ENCODE measurements at regions not wholly inside any gene's neighbourhood (a gene's known extent, or its start where the extent isn't known, plus 50 kb on each side); places are given as distances from the start of the nearest gene placed in this dataset.
"Not testable (repeated sequence)": the region's sequence is repeated elsewhere in the genome, so short reads cannot be mapped to it uniquely, and the experiment has no call there.

DNA sequence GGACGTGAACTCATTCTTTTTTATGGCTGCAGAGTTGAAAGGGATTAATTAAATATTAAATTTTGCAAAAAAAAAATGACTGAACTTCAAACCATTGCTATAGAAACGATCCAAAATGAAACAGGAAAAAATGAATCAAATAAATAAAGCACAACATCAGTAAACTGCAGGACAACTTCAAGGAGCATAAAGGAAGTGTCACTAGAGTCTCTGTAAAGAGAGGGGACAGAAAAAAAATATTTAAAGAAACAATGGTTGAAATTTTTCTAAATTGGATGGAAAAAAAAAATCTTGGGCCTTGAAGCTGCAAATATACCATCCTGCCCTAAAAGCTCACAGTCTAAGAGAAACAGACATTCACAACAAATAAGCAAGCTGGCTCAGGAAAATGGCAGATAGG lies 339.3 kb upstream of the INTU start:
- intact Hi-C loops (cut with micrococcal nuclease), result no loop called here
- DNase-seq, result no peak
- Mint-ChIP-seq H3K27me3 (ENCODE audit: low read depth) (no peaks in the 10 kb centered on the region), H3K36me3 (ENCODE audit: low read depth) (no peaks in the 10 kb centered on the region), H3K4me3 (no peak overlapping the region), H3K27ac (no peak overlapping the region), H3K4me1 (ENCODE audit: low read depth) (no peaks in the 10 kb centered on the region), H3K9me3 (peaks cover 23% of the 10 kb centered on the region)
- CTCF ChIA-PET, result no interaction called here

DNA sequence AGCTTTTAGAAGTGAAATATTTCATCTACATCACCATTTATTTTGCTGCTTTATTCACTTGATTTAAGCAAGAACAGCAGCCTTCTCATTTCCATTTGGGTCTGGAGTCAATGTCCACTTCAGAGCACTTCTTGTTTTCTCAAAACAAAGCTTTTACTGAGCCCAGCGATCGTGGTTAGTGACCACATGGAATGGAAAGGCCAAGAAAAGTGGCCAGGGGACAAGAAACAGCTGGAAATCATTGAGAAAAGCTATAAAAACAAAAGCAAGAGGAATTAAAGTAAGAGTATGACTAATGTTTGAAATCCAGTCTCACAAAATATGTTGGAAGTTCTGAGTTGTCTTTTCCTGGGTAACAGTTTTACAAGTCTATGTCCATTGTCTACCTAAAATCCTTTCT lies 328.4 kb upstream of the INTU start:
- no peaks in the 10 kb centered on the region for H3K36me3 Mint-ChIP-seq (ENCODE audit: low read depth)
- CTCF ChIA-PET, result no interaction called here
- no peaks in the 10 kb centered on the region for H3K27me3 Mint-ChIP-seq (ENCODE audit: low read depth)
- intact Hi-C loops (cut with micrococcal nuclease), result no loop called here
- no peak overlapping the region for H3K4me3 Mint-ChIP-seq
- no peaks in the 10 kb centered on the region for H3K4me1 Mint-ChIP-seq (ENCODE audit: low read depth)
- peaks cover 10% of the 10 kb centered on the region for H3K9me3 Mint-ChIP-seq
- no peak overlapping the region for H3K27ac Mint-ChIP-seq
- DNase-seq, result no peak

DNA sequence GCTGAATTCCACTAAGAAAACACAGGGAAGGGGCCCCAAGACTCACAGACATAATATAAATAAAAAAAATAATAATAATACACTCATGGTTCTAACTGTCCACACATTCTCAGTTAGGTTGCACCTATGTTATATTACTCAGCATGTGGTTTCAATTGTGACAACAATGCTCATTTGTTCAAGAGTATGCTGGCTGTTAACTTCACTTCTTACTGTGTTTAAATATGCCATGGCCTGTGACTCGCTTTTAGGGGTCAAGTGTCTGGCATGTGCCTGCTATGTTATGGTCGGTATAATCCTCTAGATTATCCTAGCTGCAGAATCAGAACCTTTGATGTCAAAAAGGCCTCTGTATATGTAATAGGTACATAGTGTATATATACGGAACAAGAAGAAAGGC lies 324.8 kb upstream of the INTU start:
- Mint-ChIP-seq H3K4me3 (no peak overlapping the region), H3K27me3 (ENCODE audit: low read depth) (no peaks in the 10 kb centered on the region), H3K27ac (no peak overlapping the region), H3K9me3 (peaks cover 4% of the 10 kb centered on the region), H3K36me3 (ENCODE audit: low read depth) (no peaks in the 10 kb centered on the region), H3K4me1 (ENCODE audit: low read depth) (no peaks in the 10 kb centered on the region)
- CTCF ChIA-PET, result no interaction called here
- no peak for DNase-seq
- intact Hi-C loops (cut with micrococcal nuclease), result no loop called here

DNA sequence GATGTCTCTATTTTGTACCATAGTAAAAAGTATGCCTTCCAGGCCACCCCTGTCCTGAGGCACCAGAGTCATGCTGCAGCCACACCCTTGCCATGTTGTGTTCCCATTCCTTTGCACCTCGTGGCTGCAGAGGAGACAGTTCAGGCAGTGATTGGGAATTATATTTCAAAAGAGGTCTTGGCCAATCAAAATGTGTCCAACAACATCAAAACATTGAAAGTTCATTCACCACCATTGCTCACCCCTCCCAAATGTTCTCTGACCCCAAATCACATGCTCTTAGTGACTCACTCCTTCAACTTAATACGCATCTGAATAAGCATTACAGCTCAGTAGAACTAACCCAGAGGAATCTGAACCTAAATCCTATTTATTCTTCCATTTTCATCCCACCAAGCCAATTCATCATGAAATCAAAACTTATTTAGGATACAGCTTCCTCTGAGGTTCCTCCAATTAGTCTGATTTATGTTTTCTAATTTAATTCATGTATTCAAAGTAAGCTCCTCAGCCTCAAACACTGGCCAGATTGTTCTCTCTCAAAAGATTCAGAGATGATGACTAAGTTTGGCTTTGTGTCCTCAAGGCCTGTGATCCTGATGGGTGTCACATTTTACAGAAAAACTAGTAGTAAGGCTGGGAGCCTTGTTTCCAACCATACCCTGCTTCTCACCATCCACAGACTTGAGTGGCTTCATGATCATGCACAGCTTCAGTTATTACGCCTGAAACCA lies 323.2 kb upstream of the INTU start:
- Mint-ChIP-seq H3K27ac (no peak overlapping the region), H3K4me3 (no peak overlapping the region), H3K27me3 (ENCODE audit: low read depth) (no peaks in the 10 kb centered on the region), H3K36me3 (ENCODE audit: low read depth) (no peaks in the 10 kb centered on the region), H3K9me3 (peaks cover 19% of the 10 kb centered on the region), H3K4me1 (ENCODE audit: low read depth) (no peaks in the 10 kb centered on the region)
- DNase-seq, result no peak
- intact Hi-C loops (cut with micrococcal nuclease), result no loop called here
- CTCF ChIA-PET, result no interaction called here

DNA sequence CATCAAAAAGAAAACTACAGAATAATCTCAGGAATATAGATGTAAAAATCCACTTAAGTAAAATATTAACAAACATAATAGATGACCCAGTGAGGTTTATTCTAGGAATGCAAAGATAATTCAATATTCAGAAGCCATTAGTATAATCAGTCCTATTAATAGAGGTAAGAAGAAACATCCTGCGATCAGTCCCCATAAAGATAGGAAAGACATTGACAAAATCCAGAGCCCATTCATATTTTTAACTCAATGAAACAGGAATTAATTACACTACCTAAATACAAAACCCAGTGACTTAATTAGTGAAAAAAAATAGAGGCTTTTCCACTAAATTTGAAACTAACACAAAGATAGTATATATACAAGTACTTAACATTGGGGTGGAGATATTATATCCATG lies 321.4 kb upstream of the INTU start:
- Mint-ChIP-seq H3K36me3 (ENCODE audit: low read depth) (no peaks in the 10 kb centered on the region), H3K27ac (no peak overlapping the region), H3K27me3 (ENCODE audit: low read depth) (no peaks in the 10 kb centered on the region), H3K9me3 (peaks cover 20% of the 10 kb centered on the region), H3K4me1 (ENCODE audit: low read depth) (no peaks in the 10 kb centered on the region), H3K4me3 (no peak overlapping the region)
- CTCF ChIA-PET, result no interaction called here
- no peak for DNase-seq
- intact Hi-C loops (cut with micrococcal nuclease), result no loop called here

DNA sequence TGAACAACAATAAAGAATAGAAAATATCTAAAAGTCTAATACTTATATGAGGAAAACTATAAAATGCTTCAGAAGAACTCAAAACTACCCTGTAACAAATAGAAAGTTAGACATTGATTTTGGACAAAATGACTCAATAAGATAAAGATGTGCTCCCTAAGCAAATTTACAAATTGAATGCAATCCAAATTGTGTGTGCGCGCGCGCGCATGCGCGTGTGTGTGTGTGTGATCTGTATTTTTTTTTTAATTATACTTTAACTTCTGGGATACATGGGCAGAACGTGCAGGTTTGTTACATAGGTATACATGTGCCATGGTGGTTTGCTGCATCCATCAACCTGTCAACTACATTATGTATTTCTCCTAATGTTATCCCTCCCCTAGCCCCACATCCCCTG lies 320.8 kb upstream of the INTU start:
- Mint-ChIP-seq H3K27ac (no peak overlapping the region), H3K4me1 (ENCODE audit: low read depth) (no peaks in the 10 kb centered on the region), H3K9me3 (peaks cover 20% of the 10 kb centered on the region), H3K36me3 (ENCODE audit: low read depth) (no peaks in the 10 kb centered on the region), H3K27me3 (ENCODE audit: low read depth) (no peaks in the 10 kb centered on the region), H3K4me3 (no peak overlapping the region)
- intact Hi-C loops (cut with micrococcal nuclease), result no loop called here
- CTCF ChIA-PET, result no interaction called here
- no peak for DNase-seq

DNA sequence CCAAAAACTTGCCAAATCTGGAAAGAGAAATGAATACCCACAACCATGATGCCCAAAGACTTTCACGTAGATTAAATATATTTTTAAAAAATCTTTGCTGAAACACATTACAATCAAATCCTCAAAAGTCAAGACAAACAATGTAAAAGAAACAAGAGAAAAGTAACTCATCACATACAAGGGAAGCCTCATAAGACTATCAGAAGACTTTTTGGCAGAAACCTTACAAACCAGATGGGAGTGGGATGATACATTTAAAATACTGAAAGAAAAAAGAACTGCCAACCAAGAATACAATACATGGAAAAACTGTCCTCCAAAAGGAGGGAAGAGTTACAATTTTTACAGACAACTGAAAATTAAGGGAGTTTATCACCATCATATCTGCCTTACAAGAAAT lies 319.0 kb upstream of the INTU start:
- CTCF ChIA-PET, result no interaction called here
- no peaks in the 10 kb centered on the region for H3K27me3 Mint-ChIP-seq (ENCODE audit: low read depth)
- no peaks in the 10 kb centered on the region for H3K36me3 Mint-ChIP-seq (ENCODE audit: low read depth)
- H3K4me1 Mint-ChIP-seq (ENCODE audit: low read depth), result no peaks in the 10 kb centered on the region
- intact Hi-C loops (cut with micrococcal nuclease), result no loop called here
- DNase-seq, result no peak
- H3K4me3 Mint-ChIP-seq, result no peak overlapping the region
- no peak overlapping the region for H3K27ac Mint-ChIP-seq
- peaks cover 20% of the 10 kb centered on the region for H3K9me3 Mint-ChIP-seq

DNA sequence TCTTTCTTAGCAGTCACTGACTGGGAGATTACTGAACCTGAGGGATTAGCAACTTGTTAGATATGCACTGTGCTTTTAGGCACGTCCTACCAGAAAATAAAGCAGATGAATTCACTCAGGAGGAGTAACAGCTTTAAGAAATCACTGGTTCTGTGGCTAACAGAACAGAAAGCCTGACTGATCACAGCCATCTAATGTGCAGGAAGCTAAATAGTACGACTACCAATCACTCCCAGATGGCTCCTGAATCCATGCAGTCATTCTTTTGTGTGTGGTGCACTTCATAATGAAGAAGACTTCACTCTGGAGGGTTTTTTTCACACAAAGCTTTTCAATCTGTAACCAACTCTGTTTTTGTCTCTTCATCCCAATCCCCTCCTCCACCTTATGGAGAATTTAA lies 305.3 kb upstream of the INTU start:
- Mint-ChIP-seq H3K36me3 (ENCODE audit: low read depth) (no peaks in the 10 kb centered on the region), H3K4me3 (no peak overlapping the region), H3K27me3 (ENCODE audit: low read depth) (no peaks in the 10 kb centered on the region), H3K27ac (no peak overlapping the region), H3K4me1 (ENCODE audit: low read depth) (no peaks in the 10 kb centered on the region), H3K9me3 (peaks cover 7% of the 10 kb centered on the region)
- intact Hi-C loops (cut with micrococcal nuclease), result no loop called here
- DNase-seq, result no peak
- CTCF ChIA-PET, result no interaction called here

DNA sequence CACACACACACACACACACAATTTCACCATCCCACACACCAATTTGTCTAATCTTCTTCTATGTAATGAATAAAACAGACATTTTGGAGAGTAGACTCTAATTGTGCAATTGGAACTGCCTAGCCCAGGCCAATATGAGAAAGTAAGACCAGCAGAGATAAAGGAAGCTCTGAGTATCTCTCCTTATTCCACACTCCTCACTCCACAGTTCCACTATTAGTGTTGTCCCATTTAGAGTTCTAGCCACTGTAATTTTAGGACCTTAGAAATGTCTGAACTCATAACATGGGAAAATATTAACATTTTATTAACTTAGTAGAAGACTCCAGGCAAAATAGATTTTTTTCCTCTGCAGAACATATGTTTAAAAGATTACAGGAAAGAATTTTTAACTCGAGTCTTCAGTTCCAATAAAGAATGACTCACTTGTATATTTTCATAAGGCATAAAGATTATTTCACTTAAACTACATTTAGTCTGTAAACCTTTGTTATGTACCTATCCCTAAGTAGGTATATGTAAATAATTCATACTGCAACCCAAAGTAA lies 297.6 kb upstream of the INTU start:
- Mint-ChIP-seq H3K4me1 (ENCODE audit: low read depth) (no peaks in the 10 kb centered on the region), H3K36me3 (ENCODE audit: low read depth) (no peaks in the 10 kb centered on the region), H3K27me3 (ENCODE audit: low read depth) (no peaks in the 10 kb centered on the region), H3K4me3 (no peak overlapping the region), H3K9me3 (peaks cover 2% of the 10 kb centered on the region), H3K27ac (no peak overlapping the region)
- DNase-seq, result no peak
- intact Hi-C loops (cut with micrococcal nuclease), result no loop called here
- CTCF ChIA-PET, result no interaction called here

DNA sequence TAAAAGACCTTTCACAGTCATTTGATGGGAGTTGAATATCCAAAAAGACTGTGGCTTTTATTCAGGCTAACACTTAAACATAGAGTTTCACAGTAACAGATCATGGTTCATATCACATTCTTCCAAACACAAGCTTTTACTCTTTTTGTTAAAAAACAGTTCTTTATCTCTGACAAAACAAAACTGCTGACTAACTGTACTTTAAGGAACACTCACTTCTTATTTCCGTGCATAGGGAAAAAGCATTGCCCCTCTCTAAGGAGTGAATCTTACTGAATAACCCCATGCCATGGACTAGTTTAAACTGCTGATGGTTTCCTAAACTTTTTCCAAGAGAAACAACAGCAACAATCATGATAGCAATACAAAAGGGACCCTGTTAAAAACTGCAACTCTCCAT lies 297.0 kb upstream of the INTU start:
- no peaks in the 10 kb centered on the region for H3K27me3 Mint-ChIP-seq (ENCODE audit: low read depth)
- no peak for DNase-seq
- peaks cover 2% of the 10 kb centered on the region for H3K9me3 Mint-ChIP-seq
- no peaks in the 10 kb centered on the region for H3K36me3 Mint-ChIP-seq (ENCODE audit: low read depth)
- intact Hi-C loops (cut with micrococcal nuclease), result no loop called here
- H3K4me3 Mint-ChIP-seq, result no peak overlapping the region
- no peak overlapping the region for H3K27ac Mint-ChIP-seq
- no peaks in the 10 kb centered on the region for H3K4me1 Mint-ChIP-seq (ENCODE audit: low read depth)
- CTCF ChIA-PET, result no interaction called here

DNA sequence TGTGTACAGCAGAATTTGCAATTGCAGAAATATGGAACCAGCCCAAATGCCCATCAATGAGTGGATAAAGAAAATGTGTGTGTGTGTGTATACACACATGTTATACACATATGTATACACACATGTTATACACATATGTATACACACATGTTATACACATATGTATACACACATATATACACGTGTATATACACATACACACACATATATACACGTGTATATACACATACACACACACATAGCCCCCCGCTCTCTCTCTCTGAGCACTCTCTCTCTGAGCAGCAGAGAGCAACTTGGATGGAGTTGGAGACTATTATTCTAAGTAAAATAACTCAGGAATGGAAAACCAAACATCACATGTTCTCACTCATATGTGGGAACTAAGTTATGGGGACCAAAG lies 289.6 kb upstream of the INTU start:
- H3K4me1 Mint-ChIP-seq (ENCODE audit: low read depth); H3K27ac Mint-ChIP-seq; DNase-seq; H3K27me3 Mint-ChIP-seq (ENCODE audit: low read depth); intact Hi-C loops (cut with micrococcal nuclease); H3K9me3 Mint-ChIP-seq; H3K4me3 Mint-ChIP-seq; H3K36me3 Mint-ChIP-seq (ENCODE audit: low read depth); CTCF ChIA-PET: not testable (repeated sequence)

DNA sequence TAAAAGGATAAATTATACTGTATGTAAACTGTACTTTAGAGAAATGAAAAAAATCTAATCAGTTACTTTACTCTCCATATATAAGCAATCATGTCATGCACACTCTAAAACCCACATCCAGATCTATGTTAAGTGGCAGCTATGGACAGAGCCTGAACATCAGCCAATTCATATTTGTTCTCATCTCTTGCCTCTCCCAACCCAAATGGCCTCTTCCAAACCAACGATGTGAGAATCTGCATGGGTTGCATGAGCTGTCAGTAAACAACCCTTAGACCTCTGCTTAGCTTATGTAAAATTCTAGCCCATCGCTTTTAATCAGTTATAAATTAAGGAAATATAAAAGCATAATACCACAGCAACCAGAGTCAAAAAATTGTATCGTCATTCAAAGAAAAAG lies 288.7 kb upstream of the INTU start:
- H3K36me3 Mint-ChIP-seq (ENCODE audit: low read depth), result no peaks in the 10 kb centered on the region
- H3K27me3 Mint-ChIP-seq (ENCODE audit: low read depth), result no peaks in the 10 kb centered on the region
- peaks cover 2% of the 10 kb centered on the region for H3K9me3 Mint-ChIP-seq
- H3K27ac Mint-ChIP-seq, result no peak overlapping the region
- no peak for DNase-seq
- intact Hi-C loops (cut with micrococcal nuclease), result no loop called here
- no peaks in the 10 kb centered on the region for H3K4me1 Mint-ChIP-seq (ENCODE audit: low read depth)
- H3K4me3 Mint-ChIP-seq, result no peak overlapping the region
- CTCF ChIA-PET, result no interaction called here

DNA sequence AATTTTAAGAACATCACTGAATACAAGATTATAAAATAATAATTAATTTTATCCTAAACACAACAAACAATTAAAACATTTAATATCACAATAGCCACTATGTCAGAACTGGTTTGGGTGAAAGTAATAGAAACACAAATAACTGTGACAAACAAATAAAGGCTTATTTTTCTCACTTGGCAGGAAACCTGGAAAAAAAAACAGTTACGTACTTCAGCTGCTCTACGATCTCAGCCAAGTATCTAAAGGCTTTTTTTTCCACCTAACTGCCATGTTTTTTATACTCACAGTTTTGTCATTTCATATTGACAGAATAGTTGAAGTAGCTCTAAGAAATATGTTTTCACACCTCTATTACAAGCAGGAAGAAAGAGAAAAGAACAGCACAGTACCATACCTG lies 284.8 kb upstream of the INTU start:
- no peaks in the 10 kb centered on the region for H3K36me3 Mint-ChIP-seq (ENCODE audit: low read depth)
- H3K4me1 Mint-ChIP-seq (ENCODE audit: low read depth), result no peaks in the 10 kb centered on the region
- intact Hi-C loops (cut with micrococcal nuclease), result no loop called here
- H3K4me3 Mint-ChIP-seq, result no peak overlapping the region
- no peak for DNase-seq
- no peaks in the 10 kb centered on the region for H3K27me3 Mint-ChIP-seq (ENCODE audit: low read depth)
- CTCF ChIA-PET, result no interaction called here
- H3K27ac Mint-ChIP-seq, result no peak overlapping the region
- H3K9me3 Mint-ChIP-seq, result peaks cover 7% of the 10 kb centered on the region
